ENCODE measurements at regions not wholly inside any gene's neighbourhood (a gene's known extent, or its start where the extent isn't known, plus 50 kb on each side); places are given as distances from the start of the nearest gene placed in this dataset.

GRCh38 chr14:86310611-86311010, 780.7 kb downstream of the FLRT2 start:
- no peak overlapping the region for H3K4me2 ChIP-seq (ENCODE audit: insufficient read depth, low read length)
- no peak for ATAC-seq (ENCODE audit: insufficient read depth, low read depth)
- H3K79me2 ChIP-seq (ENCODE audit: insufficient read depth, low read length) = no peaks in the 10 kb centered on the region
- H3K36me3 ChIP-seq (ENCODE audit: insufficient read depth, low read length) = no peaks in the 10 kb centered on the region
- H3K4me1 ChIP-seq (ENCODE audit: insufficient read depth, low read length) = no peaks in the 10 kb centered on the region
- H3K27me3 ChIP-seq (ENCODE audit: insufficient read depth, low read length, poor library complexity) = no peaks in the 10 kb centered on the region
- H3K27ac ChIP-seq (ENCODE audit: low read length) = no peak overlapping the region
- no peak for DNase-seq
- TF ChIP-seq EZH2 (IDR thresholded peaks at IDR 0.05; ENCODE audit: borderline replicate concordance, low read depth, low read length, severe bottlenecking) (no peak), CTCF (IDR thresholded peaks at IDR 0.05; ENCODE audit: borderline replicate concordance, extremely low read depth, low read length, poor library complexity, severe bottlenecking) (no peak)
- no peaks in the 10 kb centered on the region for H3K9me3 ChIP-seq (ENCODE audit: insufficient read depth, low read length, severe bottlenecking)
- no peak overlapping the region for H3K9ac ChIP-seq (ENCODE audit: low read depth, low read length)
- no peak overlapping the region for H3K4me3 ChIP-seq (ENCODE audit: low read depth in 1 of 2, low read length in 2 of 2)
- no peaks in the 10 kb centered on the region for H4K20me1 ChIP-seq (ENCODE audit: insufficient read depth, low read length)
- no peak overlapping the region for H2AFZ ChIP-seq (ENCODE audit: low read depth, low read length)

GRCh38 chr14:86310148-86310547, 780.2 kb downstream of the FLRT2 start:
- Histone ChIP-seq H3K9me3 (ENCODE audit: insufficient read depth, low read length, severe bottlenecking) (no peaks in the 10 kb centered on the region), H3K4me1 (ENCODE audit: insufficient read depth, low read length) (no peaks in the 10 kb centered on the region), H3K4me2 (ENCODE audit: insufficient read depth, low read length) (no peak overlapping the region), H3K4me3 (ENCODE audit: low read depth in 1 of 2, low read length in 2 of 2) (no peak overlapping the region), H3K9ac (ENCODE audit: low read depth, low read length) (no peak overlapping the region), H4K20me1 (ENCODE audit: insufficient read depth, low read length) (no peaks in the 10 kb centered on the region), H3K79me2 (ENCODE audit: insufficient read depth, low read length) (no peaks in the 10 kb centered on the region), H2AFZ (ENCODE audit: low read depth, low read length) (no peak overlapping the region), H3K36me3 (ENCODE audit: insufficient read depth, low read length) (no peaks in the 10 kb centered on the region), H3K27me3 (ENCODE audit: insufficient read depth, low read length, poor library complexity) (no peaks in the 10 kb centered on the region), H3K27ac (ENCODE audit: low read length) (no peak overlapping the region)
- no peak for ATAC-seq (ENCODE audit: insufficient read depth, low read depth)
- DNase-seq = no peak
- no peak for TF ChIP-seq CTCF (IDR thresholded peaks at IDR 0.05; ENCODE audit: borderline replicate concordance, extremely low read depth, low read length, poor library complexity, severe bottlenecking)
- TF ChIP-seq EZH2 (IDR thresholded peaks at IDR 0.05; ENCODE audit: borderline replicate concordance, low read depth, low read length, severe bottlenecking) = no peak

- ATAC-seq (ENCODE audit: insufficient read depth, low read depth) (no peak), DNase-seq (no peak)
- no peaks in the 10 kb centered on the region for H3K79me2 ChIP-seq (ENCODE audit: insufficient read depth, low read length)
- no peak overlapping the region for H3K4me2 ChIP-seq (ENCODE audit: insufficient read depth, low read length)
- no peaks in the 10 kb centered on the region for H3K36me3 ChIP-seq (ENCODE audit: insufficient read depth, low read length)
- no peaks in the 10 kb centered on the region for H3K9me3 ChIP-seq (ENCODE audit: insufficient read depth, low read length, severe bottlenecking)
- no peak overlapping the region for H2AFZ ChIP-seq (ENCODE audit: low read depth, low read length)
- no peak overlapping the region for H3K27ac ChIP-seq (ENCODE audit: low read length)
- H4K20me1 ChIP-seq (ENCODE audit: insufficient read depth, low read length) = no peaks in the 10 kb centered on the region
- H3K27me3 ChIP-seq (ENCODE audit: insufficient read depth, low read length, poor library complexity) = no peaks in the 10 kb centered on the region
- TF ChIP-seq EZH2 (IDR thresholded peaks at IDR 0.05; ENCODE audit: borderline replicate concordance, low read depth, low read length, severe bottlenecking) (no peak), CTCF (IDR thresholded peaks at IDR 0.05; ENCODE audit: borderline replicate concordance, extremely low read depth, low read length, poor library complexity, severe bottlenecking) (no peak)
- H3K4me3 ChIP-seq (ENCODE audit: low read depth in 1 of 2, low read length in 2 of 2) = no peak overlapping the region
- H3K4me1 ChIP-seq (ENCODE audit: insufficient read depth, low read length) = no peaks in the 10 kb centered on the region
- no peak overlapping the region for H3K9ac ChIP-seq (ENCODE audit: low read depth, low read length)
Measured at GRCh38 chr14:86305058-86305457, 775.1 kb downstream of the FLRT2 start.

- no peak overlapping the region for H3K4me2 ChIP-seq (ENCODE audit: insufficient read depth, low read length)
- H3K27me3 ChIP-seq (ENCODE audit: insufficient read depth, low read length, poor library complexity) = no peaks in the 10 kb centered on the region
- H4K20me1 ChIP-seq (ENCODE audit: insufficient read depth, low read length) = no peaks in the 10 kb centered on the region
- DNase-seq = no peak
- H3K4me1 ChIP-seq (ENCODE audit: insufficient read depth, low read length) = no peaks in the 10 kb centered on the region
- H3K79me2 ChIP-seq (ENCODE audit: insufficient read depth, low read length) = no peaks in the 10 kb centered on the region
- H3K36me3 ChIP-seq (ENCODE audit: insufficient read depth, low read length) = no peaks in the 10 kb centered on the region
- H2AFZ ChIP-seq (ENCODE audit: low read depth, low read length) = no peak overlapping the region
- H3K9ac ChIP-seq (ENCODE audit: low read depth, low read length) = no peak overlapping the region
- no peak overlapping the region for H3K4me3 ChIP-seq (ENCODE audit: low read depth in 1 of 2, low read length in 2 of 2)
- TF ChIP-seq EZH2 (IDR thresholded peaks at IDR 0.05; ENCODE audit: borderline replicate concordance, low read depth, low read length, severe bottlenecking) = no peak
- no peak for TF ChIP-seq CTCF (IDR thresholded peaks at IDR 0.05; ENCODE audit: borderline replicate concordance, extremely low read depth, low read length, poor library complexity, severe bottlenecking)
- no peak for ATAC-seq (ENCODE audit: insufficient read depth, low read depth)
- peaks cover 3% of the 10 kb centered on the region for H3K9me3 ChIP-seq (ENCODE audit: insufficient read depth, low read length, severe bottlenecking)
- no peak overlapping the region for H3K27ac ChIP-seq (ENCODE audit: low read length)
Measured at GRCh38 chr14:86299994-86300393, 770.0 kb downstream of the FLRT2 start.
